Endothelial cell of umbilical vein (primary cell): ENCODE measurements at regions not wholly inside any gene's neighbourhood (a gene's known extent, or its start where the extent isn't known, plus 50 kb on each side); places are given as distances from the start of the nearest gene placed in this dataset.

Experiments
- BruUV-seq: library from RNA; stranded (reverse); fragments of 400-500 nt; replicated peaks from 2 replicates; lab custom pipeline; 2021; lab: Mats Ljungman, UMichigan
- CTCF ChIA-PET: fragments of 300-600, 350-600 bp; sonication (Branson Sonifier 250); formaldehyde crosslinking; loops from one replicate; lab custom pipeline; 2021; ENCODE audit warnings: antibody characterized with exemption, inconsistent platforms; lab: Charles Lee
- POLR2A ChIA-PET: fragments of 300-600, 350-600 bp; sonication (Branson Sonifier 250); formaldehyde crosslinking; loops from one replicate; lab custom pipeline; 2021; ENCODE audit warnings: antibody characterized with exemption, inconsistent platforms; lab: Charles Lee
- DNase-seq: peaks from one replicate; pipeline ENCODE4 v3.0.0-alpha.2; 2011; ENCODE audit warnings: low read depth, low spot score
- FAIRE-seq: peaks from 2 replicates; lab custom pipeline; 2011; peaks lifted over from hg19 to GRCh38; lab: Jason Lieb, UNC
- H2AFZ ChIP-seq: 2 replicates; pipeline ENCODE4 v1.6.0; 2012; ENCODE audit warnings: low read depth, low read length, control low read depth, inconsistent platforms
- H3K27ac ChIP-seq: 2 replicates; pipeline ENCODE4 v1.5.1; 2011; ENCODE audit warnings: low read depth, mild to moderate bottlenecking, control low read depth, low read length, moderate library complexity; ENCODE audit not compliant: insufficient read depth
- H3K27me3 ChIP-seq, 2 experiments: 2 replicates each; pipeline versions ENCODE4 v1.6.0 to v1.6.1; 2011; ENCODE audit warnings: low read length in 2 of 2, mixed read lengths in 1 of 2; ENCODE audit not compliant: control insufficient read depth in 2 of 2, insufficient read depth in 2 of 2
- H3K36me3 ChIP-seq, 2 experiments: 2 replicates in 1 of 2; 3 replicates in 1 of 2; pipeline ENCODE4 v1.5.1; 2011; ENCODE audit warnings: low read length in 2 of 2, mild to moderate bottlenecking in 1 of 2, moderate library complexity in 1 of 2; ENCODE audit not compliant: control insufficient read depth in 2 of 2, insufficient read depth in 2 of 2; ENCODE audit errors: extremely low read depth in 1 of 2
- H3K4me1 ChIP-seq: 3 replicates; pipeline ENCODE4 v1.5.1; 2011; ENCODE audit warnings: mild to moderate bottlenecking, low read length; ENCODE audit not compliant: control insufficient read depth, insufficient read depth; ENCODE audit errors: extremely low read depth
- H3K4me2 ChIP-seq: 2 replicates; pipeline ENCODE4 v1.6.1; 2011; ENCODE audit warnings: low read length, control low read depth, mixed read lengths; ENCODE audit not compliant: insufficient read depth
- H3K4me3 ChIP-seq, 3 experiments: fragments of 200-600 bp in 1 of 3; sonication (generic), shearing (Covaris generic) in 1 of 3; replicated peaks in 1 of 3; 2 replicates each; pipeline ENCODE4 v1.5.1; 2011 to 2016; ENCODE audit warnings: control low read depth in 3 of 3, low read length in 3 of 3, mild to moderate bottlenecking in 2 of 3, inconsistent platforms in 1 of 3, low read depth in 1 of 3, moderate library complexity in 1 of 3; ENCODE audit not compliant: insufficient read depth in 1 of 3
- H3K79me2 ChIP-seq: 2 replicates; pipeline ENCODE4 v1.6.0; 2012; ENCODE audit warnings: low read length, inconsistent platforms; ENCODE audit not compliant: control insufficient read depth, insufficient read depth
- H3K9ac ChIP-seq: replicated peaks from 2 replicates; pipeline ENCODE3; 2011; ENCODE audit warnings: low read length, control low read depth; ENCODE audit not compliant: insufficient read depth; ENCODE audit errors: extremely low read depth
- H3K9me1 ChIP-seq: replicated peaks from 3 replicates; pipeline ENCODE4 v1.6.0; 2011; ENCODE audit warnings: mild to moderate bottlenecking, low read length; ENCODE audit not compliant: control insufficient read depth, insufficient read depth; ENCODE audit errors: extremely low read depth
- H3K9me3 ChIP-seq: replicated peaks from 2 replicates; pipeline ENCODE4 v1.5.1; 2012; ENCODE audit warnings: low read length, inconsistent platforms; ENCODE audit not compliant: control insufficient read depth, insufficient read depth
- H4K20me1 ChIP-seq: replicated peaks from 2 replicates; pipeline ENCODE3; 2011; ENCODE audit warnings: mild to moderate bottlenecking, low read length; ENCODE audit not compliant: control insufficient read depth, insufficient read depth; ENCODE audit errors: extremely low read depth
- CTCF ChIP-seq, 2 donors: IDR thresholded peaks; 1 replicate in 1 of 2; 2 replicates in 1 of 2; pipeline ENCODE4 v1.5.1; 2011; ENCODE audit warnings: low read length in 2 of 2, mild to moderate bottlenecking in 2 of 2, moderate library complexity in 2 of 2, control low read depth in 1 of 2, inconsistent platforms in 1 of 2, low read depth in 1 of 2; ENCODE audit not compliant: insufficient read depth in 1 of 2; ENCODE audit errors: extremely low read depth in 1 of 2
- EZH2 ChIP-seq: IDR thresholded peaks from 2 replicates; pipeline ENCODE4 v1.6.1; 2012; ENCODE audit warnings: borderline replicate concordance, low read depth, mild to moderate bottlenecking, moderate library complexity, low read length, inconsistent platforms; ENCODE audit not compliant: severe bottlenecking
- FOS ChIP-seq: IDR thresholded peaks from 2 replicates; pipeline ENCODE4 v1.6.1; 2011; ENCODE audit warnings: mild to moderate bottlenecking, low read length, moderate library complexity, borderline replicate concordance; ENCODE audit not compliant: insufficient read depth
- GATA2 ChIP-seq: IDR thresholded peaks from 2 replicates; pipeline ENCODE4 v1.7.0; 2011; ENCODE audit warnings: low read depth, mild to moderate bottlenecking, moderate library complexity, mixed read lengths, low read length; ENCODE audit not compliant: insufficient read length, insufficient read depth
- JUN ChIP-seq: IDR thresholded peaks from 2 replicates; pipeline ENCODE4 v1.6.1; 2011; ENCODE audit warnings: borderline replicate concordance, low read depth; ENCODE audit not compliant: insufficient read length, insufficient read depth
- MAX ChIP-seq: IDR thresholded peaks from 2 replicates; pipeline ENCODE4 v1.6.1; 2011; ENCODE audit not compliant: insufficient read depth, insufficient read length
- MYC ChIP-seq: IDR thresholded peaks from one replicate; pipeline ENCODE4 v1.6.1; 2011; ENCODE audit warnings: mild to moderate bottlenecking, low read depth, low read length
- POLR2A ChIP-seq: IDR thresholded peaks from 2 replicates; pipeline ENCODE4 v1.6.1; 2012; ENCODE audit warnings: low read depth, mild to moderate bottlenecking, control low read depth, low read length
- POLR2AphosphoS5 ChIP-seq: IDR thresholded peaks from 2 replicates; pipeline ENCODE4 v1.6.1; 2012; ENCODE audit warnings: low read depth, mild to moderate bottlenecking, control low read depth, low read length, moderate library complexity; ENCODE audit not compliant: insufficient read depth
- dilution Hi-C: fragments of 300-500 bp; cut with MboI; formaldehyde crosslinking; loops from one replicate; pipeline ENCODE4 v1.15.0; 2019; ENCODE audit warnings: low sequenced_read_pairs; ENCODE audit not compliant: extremely low pct_ligation_motif_present
- intact Hi-C: fragments of 100-400 bp; cut with micrococcal nuclease; formaldehyde crosslinking; loops from one replicate; pipeline ENCODE4 v1.10.0; 2022

- ChIA-PET POLR2A (no interaction called here), CTCF (interaction anchor here (0.9 to 3.5 kb wide), 7 partner anchors 9 to 523 kb away, joined by 3 to 31 read pairs (median 3); partner anchors contain the start of gene PTGER3)
- dilution Hi-C loops (no loop called here), intact Hi-C loops (loop anchor here (1.0 kb wide), 1 partner anchor 522 kb away; no protein-coding TSS in a partner anchor)
- Histone ChIP-seq H4K20me1 (no peaks in the 10 kb centered on the region), H3K9me1 (no peaks in the 10 kb centered on the region), H3K27me3 (peaks cover 5 to 12% of the 10 kb centered on the region in 2 experiments), H3K4me1 (no peaks in the 10 kb centered on the region), H2AFZ (no peak overlapping the region), H3K9me3 (no peaks in the 10 kb centered on the region), H3K9ac (no peak overlapping the region), H3K79me2 (no peaks in the 10 kb centered on the region), H3K4me3 (no peak overlapping the region), H3K27ac (no peak overlapping the region), H3K4me2 (no peak overlapping the region), H3K36me3 (no peaks in the 10 kb centered on the region)
- BruUV-seq = no TSS peak
- TF ChIP-seq CTCF (IDR thresholded peaks at IDR 0.05; ENCODE audit: extremely low read depth in 1 of 2, insufficient read depth in 1 of 2, low read depth in 1 of 2, low read length in 2 of 2) = peak; percentile 29 to 53
- no peak for TF ChIP-seq MYC
- FAIRE-seq (peak; percentile 62), DNase-seq (peak; percentile 26)
These were observed 117.7 kb downstream of the CTH start for GRCh38 chr1:70528590-70529333.

GRCh38 chr1:70536708-70537366 lies 125.8 kb downstream of the CTH start:
- POLR2A ChIA-PET = no interaction called here
- intact Hi-C loops = no loop called here

More at GRCh38 chr1:70536708-70537366, 125.8 kb downstream of the CTH start:
- Histone ChIP-seq H3K9ac (no peak overlapping the region), H3K27ac (no peak overlapping the region), H3K4me2 (no peak overlapping the region), H2AFZ (no peak overlapping the region), H3K9me3 (no peaks in the 10 kb centered on the region), H3K27me3 (no peaks in the 10 kb centered on the region), H4K20me1 (no peaks in the 10 kb centered on the region), H3K36me3 (no peaks in the 10 kb centered on the region), H3K79me2 (no peaks in the 10 kb centered on the region), H3K4me1 (no peaks in the 10 kb centered on the region), H3K4me3 (no peak overlapping the region), H3K9me1 (no peaks in the 10 kb centered on the region)
- no peak for FAIRE-seq
- no peak for TF ChIP-seq MAX
- no peak for TF ChIP-seq POLR2AphosphoS5
- no peak for TF ChIP-seq MYC
- no peak for TF ChIP-seq POLR2A
- no peak for TF ChIP-seq JUN
- TF ChIP-seq CTCF (IDR thresholded peaks at IDR 0.05; ENCODE audit: extremely low read depth in 1 of 2, insufficient read depth in 1 of 2, low read depth in 1 of 2, low read length in 2 of 2) = no peak
- no peak for TF ChIP-seq FOS
- TF ChIP-seq GATA2 = no peak
- no peak for TF ChIP-seq EZH2
- DNase-seq = no peak
- dilution Hi-C loops = no loop called here
- no TSS peak for BruUV-seq
- CTCF ChIA-PET = no interaction called here
